Ishikawa (cell line): ENCODE measurements at regions not wholly inside any gene's neighbourhood (a gene's known extent, or its start where the extent isn't known, plus 50 kb on each side); places are given as distances from the start of the nearest gene placed in this dataset.

Experiments
- CEBPB ChIP-seq: IDR thresholded peaks from 2 replicates; pipeline ENCODE4 v1.6.1; 2012
- CREB1 ChIP-seq: IDR thresholded peaks from 2 replicates; pipeline ENCODE4 v1.6.1; 2012; ENCODE audit warnings: low read depth
- EGR1 ChIP-seq: IDR thresholded peaks from 2 replicates; pipeline ENCODE4 v1.6.1; 2012
- EP300 ChIP-seq: IDR thresholded peaks from 2 replicates; pipeline ENCODE4 v1.6.1; 2012; ENCODE audit warnings: borderline replicate concordance
- FOXM1 ChIP-seq: IDR thresholded peaks from 2 replicates; pipeline ENCODE4 v1.6.1; 2012; ENCODE audit warnings: low read depth, borderline replicate concordance
- NFIC ChIP-seq: IDR thresholded peaks from 2 replicates; pipeline ENCODE4 v1.6.1; 2012
- RAD21 ChIP-seq: IDR thresholded peaks from 2 replicates; pipeline ENCODE4 v1.6.1; 2012; ENCODE audit warnings: low read depth
- REST ChIP-seq: IDR thresholded peaks from 2 replicates; pipeline ENCODE4 v1.6.1; 2012; ENCODE audit warnings: low read depth, mild to moderate bottlenecking
- TAF1 ChIP-seq: IDR thresholded peaks from 2 replicates; pipeline ENCODE4 v1.6.1; 2012; ENCODE audit warnings: low read depth, mild to moderate bottlenecking
- TCF12 ChIP-seq: IDR thresholded peaks from 2 replicates; pipeline ENCODE4 v1.6.1; 2012; ENCODE audit warnings: low read depth
- TEAD4 ChIP-seq: IDR thresholded peaks from 2 replicates; pipeline ENCODE4 v1.6.1; 2012
- USF1 ChIP-seq: IDR thresholded peaks from 2 replicates; pipeline ENCODE4 v1.6.1; 2012
- YY1 ChIP-seq: IDR thresholded peaks from 2 replicates; pipeline ENCODE4 v1.6.1; 2012; ENCODE audit warnings: low read depth
- ZBTB7A ChIP-seq: IDR thresholded peaks from 2 replicates; pipeline ENCODE4 v1.6.1; 2012; ENCODE audit warnings: low read depth
- TF ChIP-seq, protein P1 (sequence below): IDR thresholded peaks from 2 replicates; pipeline ENCODE4 v1.6.1; 2012

GRCh38 chr10:132482090-132482800 is 55.3 kb upstream of the INPP5A start:
- TF ChIP-seq TEAD4 = 0 out of 2 replicates have a peak, but pooled peaks have one; percentile 32
- TF ChIP-seq, protein P1, sequence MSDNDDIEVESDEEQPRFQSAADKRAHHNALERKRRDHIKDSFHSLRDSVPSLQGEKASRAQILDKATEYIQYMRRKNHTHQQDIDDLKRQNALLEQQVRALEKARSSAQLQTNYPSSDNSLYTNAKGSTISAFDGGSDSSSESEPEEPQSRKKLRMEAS = no peak
- TF ChIP-seq REST = no peak
- no peak for TF ChIP-seq RAD21
- no peak for TF ChIP-seq USF1
- no peak for TF ChIP-seq CREB1
- TF ChIP-seq YY1 = no peak
- TF ChIP-seq FOXM1 = no peak
- TF ChIP-seq ZBTB7A = no peak

GRCh38 chr10:132483394-132483793 is 54.2 kb upstream of the INPP5A start:
- TF ChIP-seq TAF1 = no peak
- TF ChIP-seq EP300 = no peak
- no peak for TF ChIP-seq NFIC
- TF ChIP-seq USF1 = no peak
- TF ChIP-seq YY1 = no peak
- TF ChIP-seq FOXM1 = no peak
- TF ChIP-seq TEAD4 = no peak
- TF ChIP-seq, protein P1 = no peak
- no peak for TF ChIP-seq EGR1
- no peak for TF ChIP-seq TCF12
- no peak for TF ChIP-seq ZBTB7A
- TF ChIP-seq RAD21 = no peak
- no peak for TF ChIP-seq CEBPB

GRCh38 chr10:132484922-132485321 is 52.7 kb upstream of the INPP5A start:
- no peak for TF ChIP-seq ZBTB7A
- no peak for TF ChIP-seq TCF12
- TF ChIP-seq, protein P1 = no peak
- no peak for TF ChIP-seq NFIC
- TF ChIP-seq REST = no peak
- no peak for TF ChIP-seq TAF1
- TF ChIP-seq TEAD4 = no peak
- no peak for TF ChIP-seq EGR1

DNA sequence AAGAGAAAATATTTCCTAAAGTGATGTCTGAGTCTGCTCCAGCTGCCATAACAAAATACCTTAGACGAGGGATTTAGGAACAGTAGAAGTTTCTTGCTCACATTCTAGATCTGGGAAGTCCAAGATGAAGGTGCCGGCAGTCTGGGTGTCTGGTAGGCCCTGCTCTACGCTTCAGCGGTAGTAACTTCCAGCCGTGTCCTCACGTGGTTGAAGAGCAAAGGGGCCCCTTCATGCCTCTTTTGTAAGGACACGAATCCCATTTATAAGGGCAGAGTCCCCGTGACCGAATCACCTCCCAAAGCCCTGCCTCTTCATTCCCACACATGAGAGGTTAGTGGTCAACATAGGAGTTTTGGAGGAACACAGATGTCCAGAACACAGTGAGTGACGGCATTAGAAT is 52.2 kb upstream of the INPP5A start:
- TF ChIP-seq ZBTB7A (no peak), CEBPB (no peak), EGR1 (no peak), FOXM1 (no peak), TEAD4 (no peak), USF1 (no peak), NFIC (no peak), CREB1 (no peak), EP300 (no peak), TAF1 (no peak), YY1 (no peak), REST (no peak), RAD21 (no peak), TCF12 (no peak)
- TF ChIP-seq, protein P1 = no peak
